BLaER1 (cell line): ENCODE measurements at regions not wholly inside any gene's neighbourhood (a gene's known extent, or its start where the extent isn't known, plus 50 kb on each side); places are given as distances from the start of the nearest gene placed in this dataset.
"Not testable (repeated sequence)": the region's sequence is repeated elsewhere in the genome, so short reads cannot be mapped to it uniquely, and the experiment has no call there.

Experiments used
- H3K27ac ChIP-seq: shearing (Covaris generic); formaldehyde crosslinking; 2 replicates; pipeline ENCODE4 v1.8.1; 2022
- H3K27me3 ChIP-seq: shearing (Covaris generic); formaldehyde crosslinking; 2 replicates; pipeline ENCODE4 v1.8.1; 2022
- H3K36me3 ChIP-seq: shearing (Covaris generic); formaldehyde crosslinking; 2 replicates; pipeline ENCODE4 v1.8.1; 2022
- H3K4me1 ChIP-seq: shearing (Covaris generic); formaldehyde crosslinking; 2 replicates; pipeline ENCODE4 v1.8.1; 2022
- H3K4me2 ChIP-seq: shearing (Covaris generic); formaldehyde crosslinking; 2 replicates; pipeline ENCODE4 v1.8.1; 2022
- H3K4me3 ChIP-seq: shearing (Covaris generic); formaldehyde crosslinking; 2 replicates; pipeline ENCODE4 v1.8.1; 2022
- H3K9ac ChIP-seq: shearing (Covaris generic); formaldehyde crosslinking; 2 replicates; pipeline ENCODE4 v1.8.1; 2022
- H3K9me3 ChIP-seq: shearing (Covaris generic); formaldehyde crosslinking; 2 replicates; pipeline ENCODE4 v1.8.1; 2022
- H4K20me1 ChIP-seq: shearing (Covaris generic); formaldehyde crosslinking; 2 replicates; pipeline ENCODE4 v1.8.1; 2022
- Cebpa-rat ChIP-seq: shearing (Covaris generic); IDR thresholded peaks from 2 replicates; pipeline ENCODE4 v1.8.1; 2022

DNA sequence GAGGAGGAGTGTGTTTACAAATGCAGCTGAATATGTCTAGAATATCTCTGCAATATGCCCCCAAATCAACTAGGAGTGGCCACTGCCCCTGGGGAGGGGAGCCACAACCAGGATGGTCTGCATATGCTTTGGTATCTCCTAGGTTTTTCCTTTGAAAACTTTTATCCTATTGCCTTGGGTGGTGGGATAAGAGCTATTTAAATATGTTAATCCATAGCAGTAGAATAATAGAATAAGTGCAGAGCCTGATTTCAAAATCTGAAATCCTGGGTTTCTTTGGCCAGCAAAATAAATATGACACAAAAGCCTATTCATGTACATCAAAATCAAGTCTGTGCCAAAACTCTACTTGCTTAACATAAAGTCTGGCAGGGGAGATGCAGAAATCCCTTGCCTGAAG is 79.6 kb upstream of the FGFR2 start:
- no peak overlapping the region for H3K27ac ChIP-seq
- TF ChIP-seq Cebpa-rat = no peak
- no peak overlapping the region for H3K9ac ChIP-seq
- H3K9me3 ChIP-seq = peaks cover 33% of the 10 kb centered on the region
- no peaks in the 10 kb centered on the region for H4K20me1 ChIP-seq
- no peak overlapping the region for H3K4me3 ChIP-seq
- H3K4me1 ChIP-seq = peaks cover 6% of the 10 kb centered on the region
- H3K4me2 ChIP-seq = no peak overlapping the region
- H3K36me3 ChIP-seq = no peaks in the 10 kb centered on the region
- no peaks in the 10 kb centered on the region for H3K27me3 ChIP-seq

- Histone ChIP-seq H4K20me1 (no peaks in the 10 kb centered on the region), H3K9ac (no peak overlapping the region), H3K27ac (no peak overlapping the region), H3K4me1 (peaks cover 30% of the 10 kb centered on the region), H3K4me2 (no peak overlapping the region), H3K9me3 (peaks cover 33% of the 10 kb centered on the region), H3K36me3 (no peaks in the 10 kb centered on the region), H3K27me3 (no peaks in the 10 kb centered on the region), H3K4me3 (no peak overlapping the region)
- TF ChIP-seq Cebpa-rat = no peak
Observed at GRCh38 chr10:121675344-121675743, 77.1 kb upstream of the FGFR2 start.

- peaks cover 34% of the 10 kb centered on the region for H3K4me1 ChIP-seq
- no peak overlapping the region for H3K4me2 ChIP-seq
- no peaks in the 10 kb centered on the region for H3K36me3 ChIP-seq
- H3K27ac ChIP-seq = no peak overlapping the region
- no peak for TF ChIP-seq Cebpa-rat
- peaks cover 33% of the 10 kb centered on the region for H3K9me3 ChIP-seq
- no peak overlapping the region for H3K9ac ChIP-seq
- no peaks in the 10 kb centered on the region for H4K20me1 ChIP-seq
- no peak overlapping the region for H3K4me3 ChIP-seq
- H3K27me3 ChIP-seq = no peaks in the 10 kb centered on the region
Observed at GRCh38 chr10:121674885-121675284, 76.6 kb upstream of the FGFR2 start.

- H3K9me3 ChIP-seq = peaks cover 20% of the 10 kb centered on the region
- no peak overlapping the region for H3K9ac ChIP-seq
- H3K4me2 ChIP-seq = peak overlapping the region; percentile 55
- H3K27ac ChIP-seq = no peak overlapping the region
- H3K4me3 ChIP-seq = no peak overlapping the region
- no peak for TF ChIP-seq Cebpa-rat
- H3K36me3 ChIP-seq = no peaks in the 10 kb centered on the region
- H3K4me1 ChIP-seq = peaks cover 56% of the 10 kb centered on the region
- H3K27me3 ChIP-seq = no peaks in the 10 kb centered on the region
- no peaks in the 10 kb centered on the region for H4K20me1 ChIP-seq
Observed at GRCh38 chr10:121672733-121673132, 74.5 kb upstream of the FGFR2 start.

DNA sequence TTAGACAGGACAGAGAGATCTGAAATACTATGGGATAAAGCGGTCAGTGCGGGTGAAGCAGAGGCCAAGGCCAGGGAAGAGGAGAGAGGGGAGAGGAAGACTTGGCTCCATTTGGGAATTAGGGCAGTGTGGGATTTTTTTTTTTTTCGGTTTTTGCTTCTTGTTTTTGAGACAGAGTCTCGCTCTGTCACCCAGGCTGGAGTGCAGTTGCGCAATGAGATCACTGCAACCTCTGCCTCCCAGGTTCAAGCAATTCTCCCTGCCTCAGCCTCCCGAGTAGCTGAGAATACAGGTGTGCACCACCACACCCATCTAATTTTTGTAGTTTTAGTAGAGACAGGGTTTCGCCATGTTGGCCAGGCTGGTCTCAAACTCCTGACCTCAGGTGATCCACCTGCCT is 71.6 kb upstream of the FGFR2 start:
- Histone ChIP-seq H3K4me1 (peaks cover 73% of the 10 kb centered on the region), H3K27ac (peak overlapping the region; percentile 31; the same call in 1 of the 2 replicates)
- H3K9ac ChIP-seq = not testable (repeated sequence)

DNA sequence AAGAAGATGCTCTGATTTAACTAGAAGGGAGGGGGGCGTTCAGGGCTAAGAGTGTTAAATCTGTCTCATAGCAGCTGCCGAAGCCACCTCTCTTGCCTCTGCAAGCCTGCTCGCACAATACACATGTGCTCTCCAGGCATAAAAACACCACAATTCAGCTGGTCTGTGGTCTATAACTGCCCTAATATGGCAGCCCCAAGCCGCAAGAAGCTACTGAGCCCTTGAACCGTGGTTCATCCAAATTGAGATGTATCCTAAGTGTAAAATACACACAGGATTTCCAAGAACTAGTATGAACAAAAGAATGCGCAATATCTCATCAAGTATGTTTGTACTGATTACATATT is 70.8 kb upstream of the FGFR2 start:
- Histone ChIP-seq H3K27me3 (no peaks in the 10 kb centered on the region), H3K36me3 (no peaks in the 10 kb centered on the region), H3K9me3 (peaks cover 9% of the 10 kb centered on the region), H3K27ac (peak overlapping the region; percentile 70; the same call in 1 of the 2 replicates), H3K9ac (no peak overlapping the region), H3K4me1 (peaks cover 73% of the 10 kb centered on the region), H3K4me3 (peak overlapping the region; percentile 44; the same call in 1 of the 2 replicates), H3K4me2 (peak overlapping the region; percentile 90), H4K20me1 (no peaks in the 10 kb centered on the region)
- no peak for TF ChIP-seq Cebpa-rat

More for the DNA sequence above, 71.6 kb upstream of the FGFR2 start:
- peak overlapping the region; percentile 90 for H3K4me2 ChIP-seq
- not testable (repeated sequence) for H4K20me1 ChIP-seq, H3K36me3 ChIP-seq, H3K9me3 ChIP-seq, H3K27me3 ChIP-seq, H3K4me3 ChIP-seq
- peak; percentile 95 for TF ChIP-seq Cebpa-rat

DNA sequence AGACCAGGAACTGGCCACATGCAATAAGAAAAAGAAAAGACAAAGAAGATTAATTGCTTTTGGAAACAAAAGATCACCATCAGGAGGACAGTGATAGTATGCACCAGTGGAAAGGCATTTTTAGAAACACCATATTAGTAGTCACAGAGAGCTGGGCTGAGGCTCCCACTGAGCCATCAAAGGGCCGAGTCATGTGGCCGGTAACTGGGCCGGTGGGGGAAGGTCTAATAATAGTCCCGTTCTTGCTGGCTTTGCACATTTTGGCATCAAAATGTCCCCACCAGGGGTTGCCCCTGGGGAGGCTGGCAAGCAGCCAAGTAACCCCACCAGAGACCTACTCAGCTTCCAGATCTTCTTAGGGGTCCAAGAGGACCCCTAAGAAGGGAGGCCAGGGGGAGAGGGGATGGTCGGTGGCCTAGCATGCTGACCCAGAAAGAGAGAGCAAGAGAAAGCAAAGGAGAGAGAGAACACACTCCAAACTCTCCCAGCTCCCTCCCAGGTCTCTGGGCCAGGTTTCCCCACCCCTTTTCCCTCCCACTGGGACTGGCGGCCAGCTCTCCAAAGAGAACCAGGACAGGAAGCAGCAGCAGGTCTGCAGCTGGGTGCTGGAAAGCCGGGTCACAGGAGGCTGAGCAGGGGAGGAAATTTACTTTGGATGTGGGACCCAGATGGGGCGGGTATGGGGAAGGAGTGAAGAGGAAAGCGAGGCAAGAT is 70.2 kb upstream of the FGFR2 start:
- peaks cover 9% of the 10 kb centered on the region for H3K9me3 ChIP-seq
- peak overlapping the region; percentile 90 for H3K4me2 ChIP-seq
- H3K27ac ChIP-seq = peak overlapping the region; percentile 70; the same call in 1 of the 2 replicates
- H3K4me3 ChIP-seq = peak overlapping the region; percentile 44
- H3K4me1 ChIP-seq = peaks cover 73% of the 10 kb centered on the region
- no peak overlapping the region; the same call in 1 of the 2 replicates for H3K9ac ChIP-seq
- no peaks in the 10 kb centered on the region for H3K36me3 ChIP-seq
- no peaks in the 10 kb centered on the region for H3K27me3 ChIP-seq
- no peaks in the 10 kb centered on the region for H4K20me1 ChIP-seq
- TF ChIP-seq Cebpa-rat = no peak

DNA sequence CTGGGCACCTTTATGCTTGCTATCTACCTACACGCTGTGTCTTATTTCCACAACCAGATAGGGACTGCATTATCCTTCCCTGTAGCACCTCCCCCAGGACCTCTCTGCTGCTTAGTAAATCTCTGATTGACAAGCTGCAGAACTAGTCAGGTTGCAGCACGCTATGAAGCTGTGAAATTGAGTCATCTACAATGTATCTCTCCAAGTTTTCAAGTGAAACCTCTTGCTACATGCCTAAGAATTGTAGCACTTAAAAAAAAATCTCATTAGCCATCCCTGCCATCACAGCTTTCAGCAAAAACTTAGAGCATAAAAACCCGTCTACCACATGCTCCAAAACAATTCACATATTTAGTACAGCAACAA is 69.7 kb upstream of the FGFR2 start:
- peaks cover 72% of the 10 kb centered on the region for H3K4me1 ChIP-seq
- peaks cover 9% of the 10 kb centered on the region for H3K9me3 ChIP-seq
- H3K4me2 ChIP-seq = peak overlapping the region; percentile 90
- no peak overlapping the region for H3K9ac ChIP-seq
- H3K4me3 ChIP-seq = peak overlapping the region; percentile 44; the same call in 1 of the 2 replicates
- H3K27ac ChIP-seq = peak overlapping the region; percentile 70; the same call in 1 of the 2 replicates
- no peaks in the 10 kb centered on the region for H3K27me3 ChIP-seq
- no peaks in the 10 kb centered on the region for H3K36me3 ChIP-seq
- no peak for TF ChIP-seq Cebpa-rat
- no peaks in the 10 kb centered on the region for H4K20me1 ChIP-seq

- Histone ChIP-seq H3K27me3 (no peaks in the 10 kb centered on the region), H3K9me3 (peaks cover 9% of the 10 kb centered on the region), H3K9ac (no peak overlapping the region), H3K36me3 (no peaks in the 10 kb centered on the region), H3K27ac (no peak overlapping the region), H4K20me1 (no peaks in the 10 kb centered on the region), H3K4me2 (0 out of 2 replicates have a peak overlapping the region, but pooled peaks have one; percentile 17), H3K4me3 (no peak overlapping the region), H3K4me1 (peaks cover 57% of the 10 kb centered on the region)
- no peak for TF ChIP-seq Cebpa-rat
Observed at GRCh38 chr10:121665809-121666208, 67.6 kb upstream of the FGFR2 start.

GRCh38 chr10:121664671-121665070 is 66.4 kb upstream of the FGFR2 start:
- Histone ChIP-seq H3K27ac (no peak overlapping the region), H3K9me3 (peaks cover 9% of the 10 kb centered on the region), H3K4me2 (no peak overlapping the region), H3K36me3 (no peaks in the 10 kb centered on the region), H4K20me1 (no peaks in the 10 kb centered on the region), H3K4me3 (no peak overlapping the region), H3K9ac (no peak overlapping the region), H3K27me3 (no peaks in the 10 kb centered on the region), H3K4me1 (peaks cover 45% of the 10 kb centered on the region)
- no peak for TF ChIP-seq Cebpa-rat
